OCI-LY1 (cell line): ENCODE measurements at regions not wholly inside any gene's neighbourhood (a gene's known extent, or its start where the extent isn't known, plus 50 kb on each side); places are given as distances from the start of the nearest gene placed in this dataset.

Experiments
- H2AFZ ChIP-seq: fragments of 200-600 bp; sonication (generic), shearing (Covaris generic); 2 replicates; pipeline ENCODE4 v1.6.0; 2014; ENCODE audit warnings: antibody characterized with exemption, mild to moderate bottlenecking, low read length
- H3F3A ChIP-seq: fragments of 200-600 bp; sonication (generic), shearing (Covaris generic); 2 replicates; pipeline ENCODE4 v1.6.0; 2014; ENCODE audit warnings: mild to moderate bottlenecking, antibody characterized with exemption, low read length, moderate library complexity; ENCODE audit not compliant: insufficient read depth
- H3K27ac ChIP-seq: fragments of 200-600 bp; sonication (generic); 2 replicates; pipeline ENCODE4 v1.5.1; 2014; ENCODE audit warnings: low read length, mixed run types, mild to moderate bottlenecking, low read depth; ENCODE audit not compliant: poor library complexity, severe bottlenecking
- H3K27me3 ChIP-seq: fragments of 200-600 bp; sonication (generic); 2 replicates; pipeline ENCODE4 v1.6.0; 2014; ENCODE audit warnings: antibody characterized with exemption, mild to moderate bottlenecking, low read length, moderate library complexity; ENCODE audit not compliant: insufficient read depth
- H3K36me3 ChIP-seq: fragments of 200-600 bp; sonication (generic); 2 replicates; pipeline ENCODE4 v1.6.1; 2014; ENCODE audit warnings: mild to moderate bottlenecking, antibody characterized with exemption, low read length, moderate library complexity, mixed read lengths; ENCODE audit not compliant: insufficient read depth
- H3K4me1 ChIP-seq: fragments of 200-600 bp; sonication (generic); 2 replicates; pipeline ENCODE4 v1.5.1; 2014; ENCODE audit warnings: mild to moderate bottlenecking, low read length, moderate library complexity; ENCODE audit not compliant: insufficient read depth, severe bottlenecking
- H3K4me2 ChIP-seq: fragments of 200-600 bp; sonication (generic), shearing (Covaris generic); 2 replicates; pipeline ENCODE4 v1.6.1; 2014; ENCODE audit warnings: low read length
- H3K4me3 ChIP-seq: fragments of 200-600 bp; sonication (generic); 2 replicates; pipeline ENCODE4 v1.5.1; 2014; ENCODE audit warnings: low read length, low read depth, mild to moderate bottlenecking, mixed read lengths; ENCODE audit not compliant: poor library complexity, severe bottlenecking
- H3K79me2 ChIP-seq: fragments of 200-600 bp; shearing (Covaris generic); 2 replicates; pipeline ENCODE4 v1.6.1; 2016; ENCODE audit warnings: mixed run types, low read length, mixed read lengths; ENCODE audit not compliant: insufficient read depth
- H3K9ac ChIP-seq: fragments of 200-600 bp; sonication (generic), shearing (Covaris generic); 2 replicates; pipeline ENCODE4 v1.6.1; 2014; ENCODE audit warnings: mild to moderate bottlenecking, low read length, mixed read lengths
- H3K9me2 ChIP-seq: fragments of 200-600 bp; sonication (generic), shearing (Covaris generic); 2 replicates; pipeline ENCODE4 v1.6.1; 2014; ENCODE audit warnings: low read depth, mild to moderate bottlenecking, low read length, mixed read lengths
- H3K9me3 ChIP-seq: fragments of 200-600 bp; shearing (Covaris generic); 2 replicates; pipeline ENCODE4 v1.6.1; 2014; ENCODE audit warnings: low read length, mixed read lengths
- H4K20me1 ChIP-seq: fragments of 200-600 bp; sonication (generic), shearing (Covaris generic); 2 replicates; pipeline ENCODE4 v1.6.0; 2016; ENCODE audit warnings: mild to moderate bottlenecking, low read length; ENCODE audit not compliant: insufficient read depth
- CTCF ChIP-seq: fragments of 200-600 bp; sonication (generic), shearing (Covaris generic); IDR thresholded peaks from 2 replicates; pipeline ENCODE4 v1.5.1; 2017; ENCODE audit warnings: mild to moderate bottlenecking, antibody characterized with exemption, low read length, moderate library complexity, mixed read lengths
- EZH2 ChIP-seq: fragments of 200-600 bp; sonication (generic), shearing (Covaris generic); IDR thresholded peaks from 2 replicates; pipeline ENCODE4 v1.8.0; 2017; ENCODE audit warnings: borderline replicate concordance, mixed run types, mild to moderate bottlenecking, antibody characterized with exemption, low read length, moderate library complexity, mixed read lengths

DNA sequence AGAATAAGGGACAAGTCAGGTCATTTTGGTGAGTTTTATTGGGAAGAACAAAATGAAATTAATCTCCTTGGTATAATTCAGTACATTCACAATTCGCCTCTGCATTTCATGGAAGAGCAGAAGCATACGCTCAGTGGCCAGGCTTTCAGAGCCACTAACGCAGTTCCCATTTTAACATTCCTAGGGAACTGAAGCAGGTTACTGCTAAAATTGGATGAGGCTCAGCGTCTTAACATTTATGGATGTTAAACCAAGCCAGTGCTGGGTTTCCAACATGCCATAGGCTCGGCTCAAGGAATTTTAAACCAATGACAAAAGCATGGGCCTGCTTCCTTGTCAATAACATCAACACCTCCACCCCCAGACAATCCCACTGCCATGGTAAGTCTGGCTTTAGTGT is 172.7 kb upstream of the PRICKLE2 start:
- H3K9me3 ChIP-seq, result no peaks in the 10 kb centered on the region
- no peak overlapping the region for H3K4me3 ChIP-seq
- H3K27ac ChIP-seq, result no peak overlapping the region
- H3K27me3 ChIP-seq, result no peaks in the 10 kb centered on the region
- H3K9me2 ChIP-seq, result no peaks in the 10 kb centered on the region
- TF ChIP-seq CTCF (no peak), EZH2 (no peak)
- H3K4me2 ChIP-seq, result no peak overlapping the region
- no peak overlapping the region for H3K9ac ChIP-seq
- no peaks in the 10 kb centered on the region for H3K79me2 ChIP-seq
- no peaks in the 10 kb centered on the region for H3F3A ChIP-seq
- no peak overlapping the region for H2AFZ ChIP-seq
- H3K36me3 ChIP-seq, result no peaks in the 10 kb centered on the region
- H3K4me1 ChIP-seq, result no peaks in the 10 kb centered on the region
- no peaks in the 10 kb centered on the region for H4K20me1 ChIP-seq

DNA sequence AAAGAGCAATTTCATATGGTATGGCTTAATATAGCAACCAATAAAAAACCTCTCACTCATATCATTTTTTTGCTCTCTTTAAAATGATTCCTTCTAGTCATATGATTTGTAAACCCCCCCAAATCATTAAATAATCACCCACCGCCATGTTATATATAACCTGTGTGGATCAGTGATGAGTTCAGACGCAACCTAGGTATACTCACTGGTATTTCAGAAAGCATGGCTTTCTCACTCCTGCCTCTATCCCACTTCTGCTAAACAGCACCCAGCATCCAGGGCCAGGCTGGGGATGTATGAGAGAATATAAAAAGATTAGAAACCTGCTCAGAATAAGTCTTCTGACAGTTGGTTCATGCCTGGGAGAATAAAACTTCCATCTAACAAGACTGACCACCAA is 172.3 kb upstream of the PRICKLE2 start:
- TF ChIP-seq EZH2 (no peak), CTCF (no peak)
- Histone ChIP-seq H3K4me1 (no peaks in the 10 kb centered on the region), H3K4me3 (no peak overlapping the region), H3K27ac (no peak overlapping the region), H3K4me2 (no peak overlapping the region), H3K9me3 (no peaks in the 10 kb centered on the region), H3K36me3 (no peaks in the 10 kb centered on the region), H3K9me2 (no peaks in the 10 kb centered on the region), H3K9ac (no peak overlapping the region), H2AFZ (no peak overlapping the region), H3K27me3 (no peaks in the 10 kb centered on the region), H3K79me2 (no peaks in the 10 kb centered on the region), H4K20me1 (no peaks in the 10 kb centered on the region), H3F3A (no peaks in the 10 kb centered on the region)

DNA sequence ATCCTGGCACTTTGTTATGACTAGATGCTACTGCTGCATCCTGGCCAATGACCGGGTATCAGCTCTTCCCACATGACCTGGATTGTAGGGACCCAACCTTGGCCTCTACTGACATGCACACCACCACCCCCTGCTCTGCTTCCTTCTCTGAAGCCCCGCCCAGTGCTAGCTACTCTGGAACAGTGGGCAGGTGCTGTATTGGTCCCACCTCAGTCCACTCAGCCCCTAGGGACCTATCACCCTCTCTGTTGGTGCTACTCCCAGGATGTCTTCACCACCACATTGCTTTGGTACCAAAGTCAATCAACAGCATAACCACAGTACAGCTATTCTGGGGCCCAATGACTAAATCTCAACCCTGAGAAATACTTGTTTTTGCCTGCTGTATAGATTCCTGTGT is 170.2 kb upstream of the PRICKLE2 start:
- Histone ChIP-seq H3F3A (no peaks in the 10 kb centered on the region), H3K36me3 (no peaks in the 10 kb centered on the region), H3K9me2 (no peaks in the 10 kb centered on the region), H3K9ac (no peak overlapping the region), H3K27ac (no peak overlapping the region), H4K20me1 (no peaks in the 10 kb centered on the region), H3K79me2 (no peaks in the 10 kb centered on the region), H2AFZ (no peak overlapping the region), H3K27me3 (no peaks in the 10 kb centered on the region), H3K4me3 (no peak overlapping the region), H3K9me3 (no peaks in the 10 kb centered on the region), H3K4me1 (no peaks in the 10 kb centered on the region), H3K4me2 (no peak overlapping the region)
- TF ChIP-seq CTCF (no peak), EZH2 (no peak)
